GM19438 (cell line): ENCODE measurements at regions not wholly inside any gene's neighbourhood (a gene's known extent, or its start where the extent isn't known, plus 50 kb on each side); places are given as distances from the start of the nearest gene placed in this dataset.

Experiments used
- ATAC-seq: cut with Tn5 transposase; IDR thresholded peaks from one replicate; pipeline ENCODE4 v1.9.1; 2021; ENCODE audit warnings: low read depth; ENCODE audit not compliant: unreplicated experiment

GRCh38 chr9:87310827-87311523, 186.7 kb upstream of the DAPK1 start:
- no peak for ATAC-seq

- no peak for ATAC-seq
These were observed 178.0 kb upstream of the DAPK1 start for GRCh38 chr9:87319656-87320055.

- no peak for ATAC-seq
These were observed 177.4 kb upstream of the DAPK1 start for GRCh38 chr9:87320146-87320884.

GRCh38 chr9:87322840-87323635, 174.6 kb upstream of the DAPK1 start:
- ATAC-seq = no peak

- ATAC-seq = no peak
These were observed 173.7 kb upstream of the DAPK1 start for GRCh38 chr9:87323928-87324327.

- no peak for ATAC-seq
These were observed 173.0 kb upstream of the DAPK1 start for GRCh38 chr9:87324613-87325194.

GRCh38 chr9:87327575-87328125, 170.0 kb upstream of the DAPK1 start:
- ATAC-seq = no peak

GRCh38 chr9:87333802-87334201, 163.9 kb upstream of the DAPK1 start:
- ATAC-seq = no peak

GRCh38 chr9:87334366-87334765, 163.3 kb upstream of the DAPK1 start:
- ATAC-seq = no peak

GRCh38 chr9:87336407-87336806, 161.3 kb upstream of the DAPK1 start:
- ATAC-seq = no peak

GRCh38 chr9:87336914-87337333, 160.7 kb upstream of the DAPK1 start:
- no peak for ATAC-seq

GRCh38 chr9:87337335-87338087, 160.2 kb upstream of the DAPK1 start:
- ATAC-seq = no peak

GRCh38 chr9:87338088-87338989, 159.3 kb upstream of the DAPK1 start:
- ATAC-seq = no peak

GRCh38 chr9:87340391-87340790, 157.3 kb upstream of the DAPK1 start:
- no peak for ATAC-seq

- ATAC-seq = no peak
These were observed 154.9 kb upstream of the DAPK1 start for GRCh38 chr9:87342743-87343142.

- no peak for ATAC-seq
These were observed 153.7 kb upstream of the DAPK1 start for GRCh38 chr9:87343816-87344430.

GRCh38 chr9:87346061-87346665, 151.5 kb upstream of the DAPK1 start:
- ATAC-seq = no peak

GRCh38 chr9:87350915-87351314, 146.8 kb upstream of the DAPK1 start:
- no peak for ATAC-seq
